Astrocyte (in vitro differentiated cells and primary cell): ENCODE measurements at regions not wholly inside any gene's neighbourhood (a gene's known extent, or its start where the extent isn't known, plus 50 kb on each side); places are given as distances from the start of the nearest gene placed in this dataset.

Experiments used
- CTCF ChIP-seq: IDR thresholded peaks from 2 replicates; pipeline ENCODE4 v1.5.1; 2011; ENCODE audit warnings: low read depth, mild to moderate bottlenecking, inconsistent platforms, low read length, moderate library complexity; ENCODE audit not compliant: insufficient read depth
- EZH2 ChIP-seq: IDR thresholded peaks from 2 replicates; pipeline ENCODE4 v1.6.1; 2012; ENCODE audit warnings: mild to moderate bottlenecking, low read length, inconsistent platforms; ENCODE audit not compliant: insufficient read depth

GRCh38 chr9:102587281-102587680, 407.9 kb upstream of the CYLC2 start:
- TF ChIP-seq CTCF (no peak), EZH2 (no peak)
